ENCODE measurements at regions not wholly inside any gene's neighbourhood (a gene's known extent, or its start where the extent isn't known, plus 50 kb on each side); places are given as distances from the start of the nearest gene placed in this dataset.
A peak's percentile ranks its signal among the peaks of the same experiment; 100 is the strongest.

- no peak for DNase-seq
Measured at GRCh38 chr2:35416391-35417140, 939.0 kb upstream of the CRIM1 start.

GRCh38 chr2:35415942-35416341 lies 939.6 kb upstream of the CRIM1 start:
- DNase-seq = no peak

- no peak for DNase-seq
Measured at GRCh38 chr2:35415282-35415681, 940.3 kb upstream of the CRIM1 start.

GRCh38 chr2:35410431-35411061 lies 945.0 kb upstream of the CRIM1 start:
- no peak for DNase-seq

- DNase-seq = no peak
Measured at GRCh38 chr2:35409762-35410161, 945.8 kb upstream of the CRIM1 start.

- no peak for DNase-seq
Measured at GRCh38 chr2:35408320-35408719, 947.3 kb upstream of the CRIM1 start.

- DNase-seq = no peak
Measured at GRCh38 chr2:35391736-35392442, 963.7 kb upstream of the CRIM1 start.

GRCh38 chr2:35378791-35379190 lies 976.8 kb upstream of the CRIM1 start:
- no peak for DNase-seq

GRCh38 chr2:35374845-35375244 lies 980.7 kb upstream of the CRIM1 start:
- DNase-seq = no peak

- no peak for DNase-seq
Measured at GRCh38 chr2:35365859-35366258, 989.7 kb upstream of the CRIM1 start.

GRCh38 chr2:35356332-35356731 lies 999.2 kb upstream of the CRIM1 start:
- DNase-seq = no peak

GRCh38 chr2:35355056-35355455 lies 1000.5 kb upstream of the CRIM1 start:
- no peak for DNase-seq

- peak; percentile 2 for DNase-seq
Measured at GRCh38 chr2:35347561-35347960, 1008.0 kb upstream of the CRIM1 start.

- DNase-seq = no peak
Measured at GRCh38 chr2:35343135-35343534, 1012.4 kb upstream of the CRIM1 start.

- DNase-seq = no peak
Measured at GRCh38 chr2:35339211-35339610, 1016.4 kb upstream of the CRIM1 start.

- DNase-seq = no peak
Measured at GRCh38 chr2:35337922-35338321, 1017.7 kb upstream of the CRIM1 start.

GRCh38 chr2:35314049-35314448 lies 1041.5 kb upstream of the CRIM1 start:
- no peak for DNase-seq

- DNase-seq = no peak
Measured at GRCh38 chr2:35301369-35301768, 1054.2 kb upstream of the CRIM1 start.

- DNase-seq = no peak
Measured at GRCh38 chr2:35298493-35298892, 1057.1 kb upstream of the CRIM1 start.

- no peak for DNase-seq
Measured at GRCh38 chr2:35297403-35297802, 1058.2 kb upstream of the CRIM1 start.

- DNase-seq = no peak
Measured at GRCh38 chr2:35294636-35295263, 1060.8 kb upstream of the CRIM1 start.

GRCh38 chr2:35293261-35293660 lies 1062.3 kb upstream of the CRIM1 start:
- no peak for DNase-seq

- no peak for DNase-seq
Measured at GRCh38 chr2:35292199-35292598, 1063.4 kb upstream of the CRIM1 start.

GRCh38 chr2:35281702-35282101 lies 1073.9 kb upstream of the CRIM1 start:
- DNase-seq = no peak
